ENCODE measurements at regions not wholly inside any gene's neighbourhood (a gene's known extent, or its start where the extent isn't known, plus 50 kb on each side); places are given as distances from the start of the nearest gene placed in this dataset.

- TF ChIP-seq ISL1 (CRISPR knock-in tag; IDR thresholded peaks at IDR 0.05) = no peak
- no peak for TF ChIP-seq ZFP30 (CRISPR knock-in tag; IDR thresholded peaks at IDR 0.05)
- TF ChIP-seq OSR1 (CRISPR knock-in tag; IDR thresholded peaks at IDR 0.05) = no peak
Observed at GRCh38 chr4:20443015-20443805, 191.5 kb downstream of the SLIT2 start.
